Mucosa of stomach (tissue), 1 donor: ENCODE measurements at regions not wholly inside any gene's neighbourhood (a gene's known extent, or its start where the extent isn't known, plus 50 kb on each side); places are given as distances from the start of the nearest gene placed in this dataset.

ENCODE experiments used
- H3K27me3 ChIP-seq: one replicate; pipeline ENCODE4 v1.7.0; 2013; ENCODE audit warnings: mild to moderate bottlenecking, low read length; ENCODE audit not compliant: control insufficient read depth, insufficient read depth
- H3K36me3 ChIP-seq: one replicate; pipeline ENCODE4 v1.7.0; 2013; ENCODE audit warnings: low read length; ENCODE audit not compliant: control insufficient read depth, insufficient read depth
- H3K4me1 ChIP-seq: one replicate; pipeline ENCODE4 v1.7.0; 2013; ENCODE audit warnings: mild to moderate bottlenecking, low read length; ENCODE audit not compliant: control insufficient read depth, insufficient read depth
- H3K4me3 ChIP-seq: one replicate; pipeline ENCODE4 v1.7.0; 2013; ENCODE audit warnings: low read length
- H3K9ac ChIP-seq: one replicate; pipeline ENCODE4 v1.7.0; 2013; ENCODE audit warnings: mild to moderate bottlenecking, low read length, moderate library complexity
- H3K9me3 ChIP-seq: one replicate; pipeline ENCODE4 v1.7.0; 2013; ENCODE audit warnings: mild to moderate bottlenecking, low read length, moderate library complexity; ENCODE audit not compliant: control insufficient read depth
- donor health status: Pancreatic carcinoma.

DNA sequence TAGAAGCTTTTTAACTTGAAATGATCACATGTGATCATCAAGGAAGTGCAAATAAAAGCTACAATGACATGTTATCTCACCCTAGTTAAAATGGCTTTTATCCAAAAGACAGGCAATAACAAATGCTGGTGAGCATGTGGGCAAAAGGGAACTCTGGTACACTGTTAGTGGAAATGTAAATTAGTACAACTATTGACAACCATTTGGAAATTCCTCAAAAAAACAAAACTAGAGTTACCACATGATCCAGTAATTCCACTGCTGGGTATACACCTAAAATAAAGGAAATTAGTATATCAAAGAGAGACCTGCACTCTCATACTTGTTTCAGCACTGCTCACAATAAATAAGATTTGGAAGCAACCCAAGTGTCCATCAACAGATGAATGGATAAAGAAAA, 108.7 kb downstream of the HTR1B start:
- H3K4me3 ChIP-seq, result no peak overlapping the region
- H3K9ac ChIP-seq, result no peak overlapping the region
- H3K9me3 ChIP-seq, result no peaks in the 10 kb centered on the region
- no peaks in the 10 kb centered on the region for H3K27me3 ChIP-seq
- no peaks in the 10 kb centered on the region for H3K36me3 ChIP-seq
- H3K4me1 ChIP-seq, result no peaks in the 10 kb centered on the region

DNA sequence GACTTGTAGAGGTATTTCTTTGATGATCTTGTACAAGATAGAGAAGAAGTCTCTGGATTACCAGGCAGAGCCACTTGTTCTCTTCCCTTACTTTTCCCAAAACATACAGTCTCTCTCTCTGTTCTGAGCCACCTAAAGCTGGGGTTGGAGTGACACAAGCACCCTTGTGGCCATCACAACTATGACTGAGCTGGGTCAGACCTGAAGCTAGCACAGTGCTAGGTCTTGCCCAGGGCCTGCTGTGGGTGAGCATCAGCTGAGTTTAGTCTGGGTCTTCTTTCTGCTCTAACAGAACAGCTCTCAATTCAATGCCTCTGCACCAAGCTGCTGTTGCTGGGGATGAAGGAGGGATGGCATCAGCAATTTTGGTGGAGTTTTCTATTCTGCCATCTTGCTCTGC, 110.2 kb downstream of the HTR1B start:
- no peaks in the 10 kb centered on the region for H3K9me3 ChIP-seq
- no peak overlapping the region for H3K4me3 ChIP-seq
- no peaks in the 10 kb centered on the region for H3K27me3 ChIP-seq
- H3K4me1 ChIP-seq, result no peaks in the 10 kb centered on the region
- no peak overlapping the region for H3K9ac ChIP-seq
- no peaks in the 10 kb centered on the region for H3K36me3 ChIP-seq

DNA sequence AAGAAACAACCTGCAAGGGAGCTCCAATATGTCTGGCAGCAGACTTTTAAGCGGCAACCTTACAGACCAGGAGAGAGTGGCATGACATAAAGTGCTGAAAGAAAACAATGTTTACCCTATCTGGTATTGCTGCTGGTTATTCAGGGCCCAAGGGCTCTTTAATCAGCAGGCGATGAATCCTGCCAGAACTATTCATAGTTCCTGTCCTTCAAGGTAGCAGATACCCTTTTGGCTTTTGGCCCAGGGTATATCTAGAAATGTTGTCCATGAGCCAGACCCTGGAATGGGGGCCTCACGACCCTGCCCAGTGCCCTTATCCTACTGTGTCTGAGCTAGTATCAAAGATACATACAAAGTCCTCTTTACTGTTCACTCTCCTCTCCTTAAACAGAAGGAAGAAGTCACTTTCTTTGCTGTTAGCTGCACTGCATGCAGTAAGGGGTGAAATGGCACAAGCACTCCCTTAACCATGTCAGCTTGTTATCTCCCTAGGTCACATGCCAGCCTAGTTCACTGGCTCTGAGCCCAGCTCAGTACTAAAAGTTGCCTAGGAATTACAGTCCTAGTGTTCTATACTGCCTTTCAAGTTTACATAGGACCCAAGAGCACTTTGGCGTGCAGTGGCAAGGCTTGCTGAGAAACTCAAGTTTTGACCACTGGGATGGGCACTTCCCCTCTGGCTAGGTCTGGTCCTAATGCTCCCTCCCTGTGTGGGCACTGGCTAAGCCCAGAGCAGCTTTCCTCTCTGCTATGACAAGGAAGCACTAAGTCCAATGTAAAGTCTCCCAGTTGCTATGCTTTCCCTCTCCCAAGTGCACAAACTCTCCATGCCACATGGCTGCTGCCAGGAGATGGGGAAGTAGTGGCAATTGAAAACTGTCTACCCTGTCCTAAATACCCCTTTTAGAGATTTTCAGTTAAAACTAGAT, 122.0 kb downstream of the HTR1B start:
- Histone ChIP-seq H3K9ac (no peak overlapping the region), H3K27me3 (no peaks in the 10 kb centered on the region), H3K36me3 (no peaks in the 10 kb centered on the region), H3K4me3 (no peak overlapping the region), H3K9me3 (no peaks in the 10 kb centered on the region), H3K4me1 (no peaks in the 10 kb centered on the region)

DNA sequence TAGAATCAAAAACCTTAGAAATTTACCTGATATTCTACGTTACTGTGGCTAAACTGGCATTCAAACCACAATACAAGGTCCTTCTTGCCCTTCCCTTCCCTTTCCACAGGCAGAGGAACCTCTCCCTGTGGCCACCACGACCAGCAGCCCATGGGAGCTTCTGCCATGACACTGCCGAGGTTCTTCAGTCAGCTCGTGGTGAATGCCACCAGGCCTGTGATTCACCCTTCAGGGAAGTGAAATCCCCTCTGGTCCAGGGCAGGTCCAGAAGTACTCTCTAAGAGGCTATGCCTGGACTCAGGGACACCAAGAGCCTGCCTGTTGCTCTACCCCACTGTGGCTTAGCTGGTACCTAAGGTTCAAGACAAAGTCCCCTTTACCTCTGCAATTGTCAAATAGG, 123.0 kb downstream of the HTR1B start:
- Histone ChIP-seq H3K9me3 (no peaks in the 10 kb centered on the region), H3K36me3 (no peaks in the 10 kb centered on the region), H3K4me1 (no peaks in the 10 kb centered on the region), H3K9ac (no peak overlapping the region), H3K4me3 (no peak overlapping the region), H3K27me3 (no peaks in the 10 kb centered on the region)

DNA sequence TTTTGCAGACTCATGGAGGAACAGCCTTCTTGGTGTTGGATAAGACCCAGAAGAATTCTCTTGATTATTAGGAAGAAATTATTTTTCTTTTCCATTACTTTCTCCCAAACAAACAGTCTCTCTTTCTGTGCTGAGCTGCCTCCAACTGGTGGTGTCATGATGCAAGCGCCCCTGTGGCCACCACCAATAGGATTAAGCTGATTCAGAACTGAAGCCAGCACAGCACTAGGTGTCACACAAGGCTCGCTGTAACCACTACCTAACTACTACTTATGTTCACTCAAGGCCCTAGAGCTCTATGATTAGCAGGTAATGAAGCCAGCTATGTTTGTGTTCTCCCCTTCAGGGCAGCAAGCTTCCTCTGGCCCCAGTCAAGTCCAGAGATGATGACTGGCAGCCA, 123.4 kb downstream of the HTR1B start:
- Histone ChIP-seq H3K9me3 (no peaks in the 10 kb centered on the region), H3K27me3 (no peaks in the 10 kb centered on the region), H3K9ac (no peak overlapping the region), H3K36me3 (no peaks in the 10 kb centered on the region), H3K4me3 (no peak overlapping the region), H3K4me1 (no peaks in the 10 kb centered on the region)

DNA sequence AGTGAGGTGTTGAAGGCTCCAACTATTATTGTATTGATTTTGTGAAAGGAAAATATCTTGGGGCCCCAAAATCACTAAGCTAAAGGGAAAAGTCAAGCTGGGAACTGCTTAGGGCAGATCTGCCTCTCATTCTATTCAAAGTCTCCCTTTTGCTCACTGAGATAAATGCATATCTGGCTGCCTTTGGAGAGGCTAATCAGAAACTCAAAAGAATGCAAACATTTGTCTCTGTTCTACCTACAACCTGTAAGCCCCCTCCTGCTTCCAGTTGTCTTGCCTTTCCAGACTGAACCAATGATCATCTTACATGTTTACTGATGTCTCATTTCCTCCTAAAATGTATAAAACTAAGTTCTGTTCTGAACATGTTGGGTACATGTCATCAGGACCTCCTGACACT, 125.9 kb downstream of the HTR1B start:
- Histone ChIP-seq H3K9me3 (no peaks in the 10 kb centered on the region), H3K4me1 (no peaks in the 10 kb centered on the region), H3K4me3 (no peak overlapping the region), H3K36me3 (no peaks in the 10 kb centered on the region), H3K27me3 (no peaks in the 10 kb centered on the region), H3K9ac (no peak overlapping the region)

DNA sequence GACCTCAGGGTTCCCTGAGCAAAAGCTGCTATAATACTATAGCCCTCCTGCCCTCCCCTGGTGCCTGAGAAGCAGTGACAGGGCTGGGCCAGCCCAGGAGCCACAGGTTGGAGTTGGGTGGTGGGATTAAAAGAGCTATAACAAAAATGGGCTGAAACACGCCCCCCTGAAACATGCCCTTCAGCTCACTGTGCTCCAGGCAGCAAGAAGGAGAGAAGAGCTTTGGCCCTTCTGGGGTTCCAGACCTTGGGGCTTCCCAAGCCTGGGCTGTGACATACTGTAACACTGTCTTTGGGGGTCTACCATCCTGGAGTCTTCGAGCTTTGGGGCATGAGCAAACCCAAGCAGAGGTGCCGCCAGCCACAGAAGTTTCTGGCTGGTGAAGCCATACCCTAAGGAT, 129.2 kb downstream of the HTR1B start:
- H3K4me3 ChIP-seq, result no peak overlapping the region
- no peaks in the 10 kb centered on the region for H3K4me1 ChIP-seq
- H3K9ac ChIP-seq, result no peak overlapping the region
- no peaks in the 10 kb centered on the region for H3K27me3 ChIP-seq
- no peaks in the 10 kb centered on the region for H3K9me3 ChIP-seq
- H3K36me3 ChIP-seq, result no peaks in the 10 kb centered on the region

DNA sequence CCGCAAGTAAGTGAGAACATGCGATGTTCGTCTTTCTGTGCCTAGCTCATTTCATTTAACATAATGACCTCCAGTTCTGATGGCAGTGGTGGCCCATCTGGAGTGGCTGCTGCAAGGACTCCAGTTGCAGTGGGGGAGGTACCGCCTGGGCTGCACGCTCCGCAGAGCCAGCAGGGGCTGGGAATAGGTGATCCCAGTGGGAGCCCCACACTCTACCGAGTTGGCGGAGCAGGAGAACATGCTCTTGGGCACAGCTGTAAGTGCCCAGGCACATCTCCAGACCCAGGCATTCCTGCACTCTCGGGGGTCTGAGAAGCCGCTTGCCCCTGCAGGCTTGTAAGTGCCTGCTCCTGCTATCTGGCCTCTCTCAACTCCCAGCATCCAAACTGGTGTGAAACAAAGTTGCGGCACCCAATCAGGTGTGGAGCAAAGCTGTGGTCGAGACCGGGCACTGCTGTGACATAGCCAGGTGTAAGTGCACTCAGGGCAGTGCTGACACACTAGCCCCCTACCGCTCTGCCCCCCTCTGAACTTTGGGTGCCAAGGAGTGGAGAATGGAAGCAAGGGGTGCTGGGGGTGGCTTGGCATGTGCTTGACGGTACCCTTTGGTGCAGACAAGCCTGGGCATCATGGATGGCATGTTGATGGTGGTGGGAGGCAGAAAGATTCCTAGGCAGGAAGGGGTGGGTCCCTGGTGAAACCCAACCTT, 130.2 kb downstream of the HTR1B start:
- H3K36me3 ChIP-seq, result no peaks in the 10 kb centered on the region
- no peak overlapping the region for H3K9ac ChIP-seq
- H3K4me1 ChIP-seq, result no peaks in the 10 kb centered on the region
- no peaks in the 10 kb centered on the region for H3K9me3 ChIP-seq
- no peaks in the 10 kb centered on the region for H3K27me3 ChIP-seq
- H3K4me3 ChIP-seq, result no peak overlapping the region

DNA sequence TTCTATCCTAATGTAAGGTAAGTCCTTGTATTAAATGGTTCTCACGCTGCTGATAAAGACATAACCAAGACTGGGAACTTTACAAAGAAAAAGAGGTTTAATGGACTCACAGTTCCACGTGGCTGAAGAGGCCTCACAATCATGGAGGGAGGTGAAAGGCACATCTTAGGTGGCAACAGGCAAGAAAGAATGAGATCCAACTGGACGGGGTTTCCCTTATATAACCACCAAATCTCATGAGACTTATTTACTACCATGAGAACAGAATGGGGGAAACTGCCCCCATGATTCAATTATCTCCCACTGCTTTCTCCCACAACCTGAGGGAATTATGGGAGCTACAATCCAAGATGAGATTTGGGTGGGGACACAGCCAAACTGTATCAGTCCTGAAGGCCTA, 136.6 kb downstream of the HTR1B start:
- Histone ChIP-seq H3K4me3 (no peak overlapping the region), H3K4me1 (no peaks in the 10 kb centered on the region), H3K27me3 (no peaks in the 10 kb centered on the region), H3K36me3 (no peaks in the 10 kb centered on the region), H3K9me3 (no peaks in the 10 kb centered on the region), H3K9ac (no peak overlapping the region)

DNA sequence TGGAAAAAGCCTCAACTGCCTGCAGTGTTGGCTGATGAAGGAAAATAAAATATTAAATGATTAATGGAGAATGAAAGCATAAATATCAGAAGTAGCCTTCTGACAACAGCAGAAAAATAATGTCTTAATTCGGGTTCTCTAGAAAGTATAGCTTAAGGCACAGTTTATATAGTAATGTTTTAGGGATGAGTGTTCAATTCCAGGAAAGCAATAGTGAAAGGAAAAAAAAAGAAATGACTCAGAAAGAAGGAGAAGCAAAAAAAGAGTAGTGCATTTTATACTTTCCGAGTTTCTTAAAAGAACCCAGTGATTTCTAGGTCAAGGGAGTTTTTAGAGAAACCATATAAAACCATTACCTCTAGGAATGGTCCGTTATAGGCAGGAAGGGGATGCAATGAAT, 137.3 kb downstream of the HTR1B start:
- H3K4me3 ChIP-seq, result no peak overlapping the region
- H3K4me1 ChIP-seq, result no peaks in the 10 kb centered on the region
- no peak overlapping the region for H3K9ac ChIP-seq
- H3K36me3 ChIP-seq, result no peaks in the 10 kb centered on the region
- H3K9me3 ChIP-seq, result no peaks in the 10 kb centered on the region
- H3K27me3 ChIP-seq, result no peaks in the 10 kb centered on the region

DNA sequence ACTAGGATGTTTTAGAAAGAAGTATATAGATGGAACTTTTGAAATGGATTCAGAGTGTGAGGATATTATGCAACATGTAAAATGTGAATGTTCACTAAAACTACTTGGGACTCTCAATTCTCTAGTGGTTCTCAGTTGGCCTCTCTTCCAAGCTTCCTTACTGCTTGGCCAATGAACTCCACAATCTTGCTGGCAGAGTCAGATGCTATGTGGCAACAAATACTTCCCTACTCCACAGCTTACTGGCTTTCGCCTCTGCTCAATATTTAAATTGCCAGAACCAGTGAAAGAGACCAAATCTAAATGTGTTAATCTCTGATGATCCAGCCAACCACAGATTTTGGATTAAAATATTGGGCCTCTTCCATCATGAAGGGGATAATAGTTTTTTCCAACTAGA, 138.4 kb downstream of the HTR1B start:
- no peak overlapping the region for H3K9ac ChIP-seq
- H3K4me3 ChIP-seq, result no peak overlapping the region
- no peaks in the 10 kb centered on the region for H3K36me3 ChIP-seq

DNA sequence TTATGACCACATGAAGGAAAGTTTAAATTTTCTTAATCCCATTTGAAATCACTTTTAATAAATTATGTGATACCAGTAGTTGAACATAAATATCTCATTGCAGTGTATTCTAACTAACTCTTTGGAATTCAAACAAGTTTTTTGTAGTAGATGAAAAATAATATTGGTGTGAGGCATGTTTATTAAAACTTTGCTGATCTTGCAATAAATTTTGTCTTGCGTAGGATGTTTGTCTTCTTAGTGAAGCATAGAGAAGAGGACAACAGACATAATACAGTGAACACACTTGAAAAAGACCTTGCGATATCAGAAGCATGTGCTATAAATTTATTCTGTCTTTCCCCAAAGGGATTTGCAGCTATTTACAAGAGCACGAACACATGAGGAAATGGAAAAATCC, 140.7 kb downstream of the HTR1B start:
- Histone ChIP-seq H3K9ac (no peak overlapping the region), H3K27me3 (no peaks in the 10 kb centered on the region), H3K36me3 (no peaks in the 10 kb centered on the region), H3K4me1 (no peaks in the 10 kb centered on the region), H3K4me3 (no peak overlapping the region), H3K9me3 (no peaks in the 10 kb centered on the region)

More for the DNA sequence above, 138.4 kb downstream of the HTR1B start:
- no peaks in the 10 kb centered on the region for H3K4me1 ChIP-seq
- no peaks in the 10 kb centered on the region for H3K9me3 ChIP-seq
- H3K27me3 ChIP-seq, result no peaks in the 10 kb centered on the region
